ENCODE measurements at regions not wholly inside any gene's neighbourhood (a gene's known extent, or its start where the extent isn't known, plus 50 kb on each side); places are given as distances from the start of the nearest gene placed in this dataset.

DNA sequence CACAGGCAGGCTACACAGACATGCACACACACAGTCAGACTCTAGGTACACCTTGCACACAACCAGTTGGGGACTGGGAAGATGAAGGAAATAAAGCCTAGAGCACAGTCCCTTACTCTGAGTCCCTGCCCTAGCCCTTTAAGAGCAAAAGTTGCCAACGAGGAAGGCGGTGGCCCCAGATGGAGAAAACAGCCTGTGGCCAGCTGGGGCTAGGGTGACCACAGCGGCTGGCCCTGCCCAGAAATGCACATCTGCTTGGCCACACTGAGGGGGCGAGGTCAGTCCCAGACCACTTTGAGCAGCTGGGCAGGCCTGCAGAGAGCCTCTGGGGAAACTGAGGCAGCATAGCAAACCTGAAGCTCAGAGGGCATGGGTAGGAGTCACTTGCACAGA lies 52.3 kb downstream of the PTPRS start:
- no peak for TF ChIP-seq POLR2AphosphoS5 (IDR thresholded peaks at IDR 0.05; ENCODE audit: low read depth, low read length)
- TF ChIP-seq TAF1 (IDR thresholded peaks at IDR 0.05; ENCODE audit: low read depth, low read length) = no peak
- no peak for TF ChIP-seq POLR2A (IDR thresholded peaks at IDR 0.05; ENCODE audit: low read depth, low read length)
- no peak for TF ChIP-seq SPI1 (IDR thresholded peaks at IDR 0.05; ENCODE audit: low read depth, low read length)
- TF ChIP-seq POU2F2 (IDR thresholded peaks at IDR 0.05; ENCODE audit: low read depth, low read length) = no peak
- no peak for TF ChIP-seq PAX5 (IDR thresholded peaks at IDR 0.05; ENCODE audit: insufficient read depth, low read length, severe bottlenecking)

Measured in GM12891 (cell line).